Endothelial cell of umbilical vein (primary cell): ENCODE measurements at regions not wholly inside any gene's neighbourhood (a gene's known extent, or its start where the extent isn't known, plus 50 kb on each side); places are given as distances from the start of the nearest gene placed in this dataset.

Experiments
- CTCF ChIP-seq, 2 donors: IDR thresholded peaks; 1 replicate in 1 of 2; 2 replicates in 1 of 2; pipeline ENCODE4 v1.5.1; 2011; ENCODE audit warnings: low read length in 2 of 2, mild to moderate bottlenecking in 2 of 2, moderate library complexity in 2 of 2, control low read depth in 1 of 2, inconsistent platforms in 1 of 2, low read depth in 1 of 2; ENCODE audit not compliant: insufficient read depth in 1 of 2; ENCODE audit errors: extremely low read depth in 1 of 2
- EZH2 ChIP-seq: IDR thresholded peaks from 2 replicates; pipeline ENCODE4 v1.6.1; 2012; ENCODE audit warnings: borderline replicate concordance, low read depth, mild to moderate bottlenecking, moderate library complexity, low read length, inconsistent platforms; ENCODE audit not compliant: severe bottlenecking
- POLR2A ChIP-seq: IDR thresholded peaks from 2 replicates; pipeline ENCODE4 v1.6.1; 2012; ENCODE audit warnings: low read depth, mild to moderate bottlenecking, control low read depth, low read length

GRCh38 chr6:147973806-147974205 lies 368.8 kb upstream of the SASH1 start:
- TF ChIP-seq CTCF (IDR thresholded peaks at IDR 0.05; ENCODE audit: extremely low read depth in 1 of 2, insufficient read depth in 1 of 2, low read depth in 1 of 2, low read length in 2 of 2) = no peak
- no peak for TF ChIP-seq EZH2
- no peak for TF ChIP-seq POLR2A
